ENCODE measurements at regions not wholly inside any gene's neighbourhood (a gene's known extent, or its start where the extent isn't known, plus 50 kb on each side); places are given as distances from the start of the nearest gene placed in this dataset.

- TF ChIP-seq CTCF (conservative IDR thresholded peaks at IDR 0.05) = no peak
- no peak for TF ChIP-seq ZFX (IDR thresholded peaks at IDR 0.05)
Observed at GRCh38 chr7:106802589-106802988, 62.5 kb upstream of the PIK3CG start.
